HG03159 (cell line): ENCODE measurements at regions not wholly inside any gene's neighbourhood (a gene's known extent, or its start where the extent isn't known, plus 50 kb on each side); places are given as distances from the start of the nearest gene placed in this dataset.
"Not testable (repeated sequence)": the region's sequence is repeated elsewhere in the genome, so short reads cannot be mapped to it uniquely, and the experiment has no call there.

Experiments
- ATAC-seq: cut with Tn5 transposase; IDR thresholded peaks from one replicate; pipeline ENCODE4 v1.9.1; 2021; ENCODE audit warnings: mild to moderate bottlenecking, moderate library complexity; ENCODE audit not compliant: unreplicated experiment

GRCh38 chr1:157294387-157295145 lies 156.4 kb upstream of the ETV3 start:
- ATAC-seq = not testable (repeated sequence)

GRCh38 chr1:157292809-157293564 lies 154.8 kb upstream of the ETV3 start:
- ATAC-seq = no peak

GRCh38 chr1:157292302-157292701 lies 154.1 kb upstream of the ETV3 start:
- no peak for ATAC-seq

GRCh38 chr1:157291083-157291482 lies 152.9 kb upstream of the ETV3 start:
- no peak for ATAC-seq

GRCh38 chr1:157289424-157290105 lies 151.4 kb upstream of the ETV3 start:
- no peak for ATAC-seq

GRCh38 chr1:157288996-157289395 lies 150.8 kb upstream of the ETV3 start:
- no peak for ATAC-seq

- no peak for ATAC-seq
Measured at GRCh38 chr1:157288492-157288891, 150.3 kb upstream of the ETV3 start.

- ATAC-seq = no peak
Measured at GRCh38 chr1:157288006-157288405, 149.8 kb upstream of the ETV3 start.

GRCh38 chr1:157287462-157287861 lies 149.3 kb upstream of the ETV3 start:
- ATAC-seq = no peak

GRCh38 chr1:157286646-157287420 lies 148.6 kb upstream of the ETV3 start:
- no peak for ATAC-seq

GRCh38 chr1:157286096-157286495 lies 147.9 kb upstream of the ETV3 start:
- no peak for ATAC-seq

GRCh38 chr1:157284451-157284850 lies 146.3 kb upstream of the ETV3 start:
- ATAC-seq = no peak

- no peak for ATAC-seq
Measured at GRCh38 chr1:157279802-157280140, 141.6 kb upstream of the ETV3 start.

GRCh38 chr1:157279138-157279801 lies 141.1 kb upstream of the ETV3 start:
- ATAC-seq = no peak

GRCh38 chr1:157278383-157279137 lies 140.4 kb upstream of the ETV3 start:
- ATAC-seq = no peak

GRCh38 chr1:157277913-157278312 lies 139.7 kb upstream of the ETV3 start:
- no peak for ATAC-seq

GRCh38 chr1:157277281-157277680 lies 139.1 kb upstream of the ETV3 start:
- no peak for ATAC-seq

- ATAC-seq = no peak
Measured at GRCh38 chr1:157274698-157275534, 136.7 kb upstream of the ETV3 start.
